ENCODE measurements at regions not wholly inside any gene's neighbourhood (a gene's known extent, or its start where the extent isn't known, plus 50 kb on each side); places are given as distances from the start of the nearest gene placed in this dataset.
"Not testable (repeated sequence)": the region's sequence is repeated elsewhere in the genome, so short reads cannot be mapped to it uniquely, and the experiment has no call there.

DNA sequence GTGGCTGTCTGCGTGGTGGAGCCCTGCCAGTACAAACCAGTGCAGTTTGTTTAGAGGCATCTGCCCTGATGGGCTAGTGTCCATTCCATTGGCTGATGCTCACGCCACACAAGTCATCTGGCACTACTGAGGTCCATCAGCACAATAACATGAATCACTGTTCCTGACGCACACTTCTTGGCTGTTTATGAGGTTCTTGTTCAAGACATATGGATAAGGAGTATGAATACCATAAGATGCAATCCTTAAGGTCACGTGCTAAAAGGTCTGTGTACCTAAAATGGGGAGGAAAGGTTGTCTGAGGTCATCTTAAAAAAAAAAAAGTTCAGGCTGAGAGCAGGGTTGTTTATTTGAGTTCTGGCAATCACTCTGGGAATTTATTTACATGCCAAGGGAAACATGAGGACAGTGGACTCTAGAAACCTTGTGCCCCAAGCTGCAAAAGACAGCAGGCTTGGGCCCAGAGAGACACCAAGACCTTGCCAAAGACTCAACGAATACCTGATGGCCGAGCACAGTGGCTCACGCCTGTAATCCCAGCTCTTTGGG lies 54.1 kb upstream of the SHLD1 start:
- H3K4me3 ChIP-seq, result no peak overlapping the region
- H3K36me3 ChIP-seq, result no peaks in the 10 kb centered on the region
- no peak overlapping the region for H3K27ac ChIP-seq
- no peaks in the 10 kb centered on the region for H3K9me3 ChIP-seq (replicated peaks)
- DNase-seq, result no peak
- peaks cover 4% of the 10 kb centered on the region; the same call in 1 of the 2 replicates for H3K27me3 ChIP-seq
- H3K4me1 ChIP-seq, result no peaks in the 10 kb centered on the region

DNA sequence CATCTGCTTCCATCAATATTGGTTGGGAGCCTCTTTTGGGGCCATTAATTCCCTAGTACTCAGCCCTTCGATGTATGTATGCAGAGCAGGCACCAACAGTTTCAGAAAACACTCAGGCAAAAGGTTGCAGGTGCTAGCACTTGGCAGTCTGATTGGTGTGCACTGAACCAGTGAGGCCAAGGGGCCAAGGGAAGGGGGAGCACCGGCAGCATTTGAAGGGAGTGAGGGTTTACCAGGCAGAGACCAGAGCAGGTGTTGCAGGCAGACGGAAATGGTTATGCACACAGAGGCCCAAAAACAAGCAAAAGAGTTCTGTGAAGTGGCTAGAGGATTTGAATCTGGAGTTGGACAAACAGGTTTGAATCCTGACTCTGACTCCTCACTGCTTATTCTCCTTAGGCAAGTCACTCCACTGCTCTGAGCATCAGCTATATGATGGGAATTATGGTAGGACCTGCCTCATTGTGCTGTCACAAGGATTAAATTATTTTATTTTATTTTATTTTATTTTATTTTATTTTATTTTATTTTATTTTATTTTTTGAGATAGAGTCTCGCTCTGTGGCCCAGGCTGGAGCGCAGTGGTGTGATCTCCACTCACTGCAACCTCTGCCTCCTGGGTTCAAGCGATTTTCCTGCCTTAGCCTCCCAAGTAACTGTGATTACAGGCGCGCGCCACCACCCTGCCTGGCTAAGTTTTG lies 58.1 kb upstream of the SHLD1 start:
- Histone ChIP-seq H3K4me1 (no peaks in the 10 kb centered on the region), H3K27me3 (peaks cover 4% of the 10 kb centered on the region; the same call in 1 of the 2 replicates), H3K9me3 (replicated peaks) (no peaks in the 10 kb centered on the region), H3K4me3 (no peak overlapping the region), H3K27ac (no peak overlapping the region), H3K36me3 (no peaks in the 10 kb centered on the region)
- DNase-seq, result peak in 1 of 2 experiments; percentile 46

DNA sequence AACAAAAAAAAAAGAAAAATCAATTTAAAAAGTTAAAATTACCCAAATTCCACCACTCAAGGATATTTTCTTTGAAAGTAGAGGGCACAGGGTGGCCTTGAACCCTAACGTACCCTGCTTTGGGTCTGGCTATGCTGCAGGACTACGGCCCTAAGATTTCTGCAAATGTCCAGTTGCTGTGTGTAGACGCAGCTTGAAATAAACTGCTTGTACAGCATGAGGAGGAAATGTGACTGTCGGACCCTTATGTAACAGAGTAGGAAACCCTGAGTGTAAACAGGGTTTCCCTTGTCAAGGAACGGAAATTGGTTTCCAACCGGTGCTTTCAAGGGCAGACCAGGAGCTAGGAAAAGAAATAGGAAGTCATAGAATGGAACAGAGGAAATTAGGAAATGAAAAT lies 60.7 kb upstream of the SHLD1 start:
- no peaks in the 10 kb centered on the region for H3K4me1 ChIP-seq
- DNase-seq, result no peak
- no peaks in the 10 kb centered on the region for H3K9me3 ChIP-seq (replicated peaks)
- no peak overlapping the region for H3K27ac ChIP-seq
- H3K27me3 ChIP-seq, result peaks cover 4% of the 10 kb centered on the region; the same call in 1 of the 2 replicates
- no peak overlapping the region for H3K4me3 ChIP-seq
- no peaks in the 10 kb centered on the region for H3K36me3 ChIP-seq

DNA sequence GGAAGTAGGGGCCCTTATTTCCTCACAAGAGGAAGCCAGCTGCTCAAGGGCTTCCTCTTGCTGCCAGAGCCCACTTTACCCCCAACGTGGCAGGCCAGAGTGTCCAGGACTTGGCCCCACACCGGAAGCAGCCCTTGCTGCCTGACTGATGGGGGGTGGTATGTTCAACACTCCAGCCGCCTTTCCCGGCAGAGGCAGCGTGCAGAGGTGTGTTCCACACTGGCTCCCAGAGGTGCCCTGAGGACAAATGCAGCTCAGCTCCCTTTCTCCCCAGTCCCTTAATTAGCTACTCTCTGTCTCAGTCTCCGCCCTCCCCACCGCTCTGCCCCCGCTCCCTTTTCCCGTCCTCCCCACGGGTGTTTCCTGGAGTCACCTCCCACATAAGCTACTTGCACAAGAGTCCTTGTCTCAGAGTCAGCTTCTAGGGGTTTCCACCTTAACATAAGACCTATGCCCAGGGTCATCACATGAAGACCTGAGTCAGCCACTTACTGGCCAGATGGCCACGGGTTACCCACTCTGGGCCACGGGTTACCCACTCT lies 61.7 kb upstream of the SHLD1 start:
- Histone ChIP-seq H3K27me3 (peaks cover 4% of the 10 kb centered on the region; the same call in 1 of the 2 replicates), H3K9me3 (replicated peaks) (no peaks in the 10 kb centered on the region), H3K27ac (no peak overlapping the region), H3K36me3 (no peaks in the 10 kb centered on the region), H3K4me3 (no peak overlapping the region), H3K4me1 (no peaks in the 10 kb centered on the region)
- no peak for DNase-seq

DNA sequence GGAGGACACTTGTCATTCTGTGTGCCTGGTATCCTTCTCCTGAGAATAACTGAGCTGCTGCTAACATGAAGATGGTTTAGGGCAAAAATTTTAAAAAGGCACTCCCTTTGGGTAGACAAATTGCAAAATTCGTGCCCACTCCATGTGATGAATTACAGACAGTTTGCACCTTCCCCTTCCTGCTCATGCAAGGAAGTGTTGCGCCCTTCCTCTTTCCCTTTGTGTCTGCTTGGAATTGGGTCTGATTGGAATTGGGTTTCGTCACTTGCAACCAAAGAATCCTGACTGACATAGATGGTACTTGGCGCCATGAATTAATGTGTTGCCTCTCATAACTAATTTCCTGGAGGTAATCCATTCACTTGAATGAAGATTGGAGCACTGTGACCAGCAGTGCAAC lies 62.3 kb upstream of the SHLD1 start:
- Histone ChIP-seq H3K36me3 (no peaks in the 10 kb centered on the region), H3K4me1 (no peaks in the 10 kb centered on the region), H3K27ac (no peak overlapping the region), H3K9me3 (replicated peaks) (no peaks in the 10 kb centered on the region), H3K27me3 (peaks cover 4% of the 10 kb centered on the region; the same call in 1 of the 2 replicates), H3K4me3 (no peak overlapping the region)
- no peak for DNase-seq

DNA sequence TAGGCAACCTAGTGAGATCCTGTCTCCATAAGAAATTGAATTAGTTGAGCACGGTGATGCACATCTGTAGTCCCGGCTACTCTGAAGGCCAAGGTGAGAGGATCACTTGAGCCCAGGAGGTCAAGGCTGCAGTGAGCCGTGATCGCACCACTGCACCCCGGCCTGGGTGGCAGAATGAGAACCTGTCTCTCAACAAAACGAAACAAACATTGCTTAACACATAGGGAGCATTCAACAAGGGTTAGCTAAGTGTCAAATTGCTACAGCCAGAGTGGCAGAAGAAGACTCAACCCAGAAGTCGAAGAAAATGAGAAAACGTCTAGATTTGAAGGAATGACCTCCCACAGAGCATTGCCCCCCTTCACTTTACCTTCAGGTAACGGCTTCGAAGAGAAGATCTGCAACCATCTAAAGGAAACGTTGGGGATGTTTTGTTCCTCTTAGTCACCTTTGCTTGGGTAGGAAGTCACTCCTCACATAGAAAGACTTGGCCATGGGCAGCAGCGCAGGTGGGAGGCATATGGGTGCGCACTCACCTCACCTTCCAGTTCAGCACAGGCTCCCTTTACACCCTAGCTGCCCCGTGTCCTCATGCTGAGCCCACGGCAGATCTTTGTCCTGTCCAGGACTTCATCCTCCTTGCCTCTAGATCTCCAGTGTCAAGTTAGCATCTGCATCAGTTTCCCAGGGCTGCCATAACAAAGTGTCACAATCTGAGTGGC lies 63.7 kb upstream of the SHLD1 start:
- Histone ChIP-seq H3K27ac (no peak overlapping the region), H3K27me3 (no peaks in the 10 kb centered on the region), H3K9me3 (replicated peaks) (no peaks in the 10 kb centered on the region), H3K4me3 (no peak overlapping the region), H3K4me1 (no peaks in the 10 kb centered on the region), H3K36me3 (no peaks in the 10 kb centered on the region)
- DNase-seq, result no peak

DNA sequence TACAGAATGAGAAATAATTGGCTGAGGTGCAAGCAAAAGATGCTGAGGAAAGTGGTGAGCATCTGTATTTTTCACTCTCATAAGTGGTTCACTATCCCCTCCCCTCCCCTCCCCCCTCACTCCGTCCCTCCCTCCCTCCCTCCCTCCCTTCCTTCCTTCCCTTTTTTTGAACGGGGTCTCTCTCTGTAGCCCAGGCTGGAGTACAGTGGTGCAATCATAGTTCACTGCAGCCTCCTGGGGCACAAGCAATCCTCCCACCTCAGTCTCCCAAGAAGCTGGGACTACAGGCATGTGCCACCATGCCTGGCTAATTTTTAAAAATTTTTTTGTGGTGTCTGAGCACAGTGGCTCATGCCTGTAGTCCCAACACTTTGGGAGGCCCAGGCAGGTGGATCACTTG lies 67.6 kb upstream of the SHLD1 start:
- not testable (repeated sequence) for H3K4me3 ChIP-seq; H3K36me3 ChIP-seq; H3K9me3 ChIP-seq (replicated peaks); H3K4me1 ChIP-seq; DNase-seq; H3K27me3 ChIP-seq; H3K27ac ChIP-seq

DNA sequence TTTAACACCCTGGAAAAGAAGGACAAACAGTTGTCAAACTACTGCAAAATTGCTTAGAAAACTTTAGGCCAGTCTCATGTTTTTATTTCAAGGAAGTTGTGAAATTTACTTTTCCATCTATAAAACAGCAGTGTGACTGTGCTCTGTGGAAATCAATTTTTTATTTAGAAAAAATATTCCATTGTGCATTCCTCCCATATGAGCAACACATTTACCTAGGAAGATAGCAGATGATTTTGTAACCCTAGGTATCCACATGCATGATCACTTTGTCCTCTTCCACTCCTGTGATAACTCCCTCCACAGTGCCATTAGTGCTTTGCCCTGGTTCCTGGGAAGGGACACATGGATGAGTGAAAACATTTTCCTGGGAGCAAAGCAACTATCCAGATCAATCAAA lies 69.4 kb upstream of the GPCPD1 start:
- Histone ChIP-seq H3K9me3 (replicated peaks) (no peaks in the 10 kb centered on the region), H3K4me1 (no peaks in the 10 kb centered on the region), H3K4me3 (no peak overlapping the region), H3K27me3 (no peaks in the 10 kb centered on the region), H3K27ac (no peak overlapping the region), H3K36me3 (no peaks in the 10 kb centered on the region)
- no peak for DNase-seq

DNA sequence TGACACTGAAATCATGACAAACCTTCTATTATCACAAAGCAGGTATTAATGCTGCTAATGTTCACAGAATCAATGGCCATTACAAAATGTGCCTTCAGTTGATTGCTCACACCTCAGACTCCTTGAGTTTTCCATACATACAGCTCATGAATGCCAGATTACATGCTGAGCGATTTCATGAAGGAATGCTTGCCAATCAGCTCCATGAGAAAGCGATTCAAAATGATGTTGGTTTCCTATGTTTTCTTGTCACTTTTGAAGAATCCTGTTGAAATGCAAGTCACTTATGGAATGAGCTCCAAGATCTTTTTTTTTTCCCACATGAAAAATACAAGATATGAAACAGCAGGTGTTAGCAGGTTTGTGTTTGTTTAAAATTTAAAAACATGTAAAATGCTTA lies 68.0 kb upstream of the GPCPD1 start:
- DNase-seq, result no peak

DNA sequence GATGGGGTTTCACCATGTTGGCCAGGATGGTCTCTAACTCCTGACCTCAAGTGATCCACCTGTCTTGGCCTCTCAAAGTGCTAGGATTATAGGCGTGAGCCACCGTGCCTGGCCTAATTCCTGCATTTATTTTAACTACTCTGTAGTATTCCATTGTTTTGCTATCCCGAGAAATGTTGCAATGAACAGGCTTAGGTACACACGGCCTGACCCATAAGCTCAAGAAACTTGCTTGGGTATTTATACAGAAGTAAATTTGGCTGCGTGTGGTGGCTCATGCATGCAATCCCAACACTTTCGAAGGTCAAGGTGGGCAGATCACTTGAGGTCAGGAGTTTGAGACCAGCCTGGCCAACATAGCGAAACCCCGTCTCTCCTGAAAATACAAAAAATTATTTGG lies 67.1 kb upstream of the GPCPD1 start:
- not testable (repeated sequence) for H3K4me1 ChIP-seq; H3K9me3 ChIP-seq (replicated peaks); H3K27ac ChIP-seq; H3K36me3 ChIP-seq; H3K4me3 ChIP-seq; H3K27me3 ChIP-seq
- peak in 1 of 2 experiments; percentile 13 for DNase-seq

More for the DNA sequence above, 68.0 kb upstream of the GPCPD1 start:
- no peak overlapping the region for H3K27ac ChIP-seq
- H3K36me3 ChIP-seq, result no peaks in the 10 kb centered on the region
- H3K4me1 ChIP-seq, result no peaks in the 10 kb centered on the region
- no peak overlapping the region for H3K4me3 ChIP-seq
- H3K9me3 ChIP-seq (replicated peaks), result no peaks in the 10 kb centered on the region
- H3K27me3 ChIP-seq, result no peaks in the 10 kb centered on the region

DNA sequence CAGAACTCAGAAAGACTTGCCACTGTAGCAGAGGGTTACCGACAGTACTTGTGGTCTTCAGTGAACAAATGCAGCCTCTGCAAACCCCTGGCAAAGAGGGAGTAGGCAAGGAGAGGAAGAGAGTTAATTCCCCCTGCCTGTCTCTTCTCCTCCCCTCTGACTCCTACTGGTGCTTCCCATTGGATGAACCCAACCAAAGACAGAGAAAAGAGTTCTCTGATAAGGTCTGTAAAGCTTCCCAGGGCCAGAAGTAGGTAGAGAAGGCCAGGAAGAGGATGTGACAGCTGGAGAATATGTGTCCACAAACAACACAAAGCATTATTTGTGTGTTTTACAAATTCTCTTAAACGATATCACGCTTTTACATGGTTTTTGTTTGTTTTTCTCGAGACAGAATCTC lies 66.6 kb upstream of the GPCPD1 start:
- H3K27me3 ChIP-seq, result no peaks in the 10 kb centered on the region
- no peaks in the 10 kb centered on the region for H3K36me3 ChIP-seq
- H3K27ac ChIP-seq, result no peak overlapping the region
- no peaks in the 10 kb centered on the region for H3K9me3 ChIP-seq (replicated peaks)
- DNase-seq, result peak in 1 of 2 experiments; percentile 19
- no peaks in the 10 kb centered on the region for H3K4me1 ChIP-seq
- H3K4me3 ChIP-seq, result no peak overlapping the region

DNA sequence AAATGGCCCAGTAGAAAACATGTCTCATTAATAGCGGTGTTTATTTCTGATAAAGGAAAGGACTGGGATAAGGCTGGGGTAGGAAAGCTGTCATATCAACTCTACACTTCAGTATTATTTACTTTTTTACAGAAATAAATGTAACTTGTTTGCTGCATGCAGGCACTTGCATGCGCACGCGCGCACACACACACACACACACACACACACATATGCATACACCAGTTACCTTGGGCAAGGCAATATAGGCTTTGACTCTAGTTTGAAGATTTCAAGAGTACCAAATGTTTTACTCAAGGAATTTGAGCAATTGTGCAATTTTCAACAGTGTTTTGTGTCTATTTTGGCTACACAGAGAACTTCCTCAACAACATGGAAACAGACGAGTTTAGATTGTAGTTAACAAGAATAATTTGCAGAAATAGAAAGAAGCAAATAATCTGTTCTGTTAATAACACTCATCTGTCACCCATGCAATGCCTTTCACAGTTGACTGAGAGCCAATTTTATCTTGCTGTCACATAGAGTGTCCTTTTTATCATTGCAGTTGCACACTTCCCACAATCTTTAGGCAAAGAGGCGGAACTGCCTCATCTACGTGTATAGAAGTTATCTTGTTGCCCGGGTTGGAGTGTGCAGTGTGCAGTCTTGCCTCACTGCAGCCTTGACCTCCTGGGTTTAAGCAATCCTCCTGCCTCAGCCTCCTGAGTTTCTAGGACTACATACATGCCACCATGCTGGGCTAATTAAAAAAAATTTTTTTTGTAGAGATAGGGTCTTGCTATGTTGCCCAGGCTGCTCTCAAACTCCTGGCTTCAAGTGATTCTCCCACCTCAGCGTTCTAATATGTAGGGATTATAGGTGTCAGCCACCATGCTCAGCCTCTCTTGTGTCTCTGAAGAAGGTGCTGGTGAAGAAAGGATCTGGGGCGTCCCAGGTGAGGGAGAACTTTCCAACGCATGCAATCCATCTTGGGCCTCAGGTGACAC lies 64.6 kb upstream of the GPCPD1 start:
- Histone ChIP-seq H3K4me1 (no peaks in the 10 kb centered on the region), H3K27ac (no peak overlapping the region), H3K27me3 (no peaks in the 10 kb centered on the region), H3K9me3 (replicated peaks) (no peaks in the 10 kb centered on the region), H3K4me3 (no peak overlapping the region), H3K36me3 (no peaks in the 10 kb centered on the region)
- DNase-seq, result no peak

DNA sequence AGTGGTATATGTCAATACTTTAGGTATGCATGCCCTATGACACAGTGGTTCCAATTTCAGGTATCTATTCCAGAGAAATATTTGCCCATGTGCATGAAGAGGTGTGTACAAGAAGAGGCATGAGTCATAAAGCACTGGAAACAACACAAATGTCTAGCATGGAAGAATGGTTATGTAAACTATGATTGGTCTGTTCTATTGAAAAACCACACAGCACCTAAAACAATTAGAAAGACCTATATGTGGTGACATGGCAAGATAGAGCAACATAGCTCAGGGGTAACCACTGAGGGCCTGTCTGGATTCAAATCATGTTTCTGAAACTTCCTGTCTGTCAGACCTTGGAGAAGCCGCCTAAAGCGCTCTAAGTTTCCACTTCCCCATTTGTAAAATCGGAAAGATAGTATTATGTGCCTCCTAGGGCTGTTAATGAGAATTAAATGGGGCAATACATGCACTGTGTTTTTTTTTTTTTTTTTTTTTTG lies 63.4 kb upstream of the GPCPD1 start:
- no peaks in the 10 kb centered on the region for H3K9me3 ChIP-seq (replicated peaks)
- no peak overlapping the region for H3K27ac ChIP-seq
- no peak overlapping the region for H3K4me3 ChIP-seq
- no peaks in the 10 kb centered on the region for H3K36me3 ChIP-seq
- no peak for DNase-seq
- H3K4me1 ChIP-seq, result no peaks in the 10 kb centered on the region
- H3K27me3 ChIP-seq, result no peaks in the 10 kb centered on the region

DNA sequence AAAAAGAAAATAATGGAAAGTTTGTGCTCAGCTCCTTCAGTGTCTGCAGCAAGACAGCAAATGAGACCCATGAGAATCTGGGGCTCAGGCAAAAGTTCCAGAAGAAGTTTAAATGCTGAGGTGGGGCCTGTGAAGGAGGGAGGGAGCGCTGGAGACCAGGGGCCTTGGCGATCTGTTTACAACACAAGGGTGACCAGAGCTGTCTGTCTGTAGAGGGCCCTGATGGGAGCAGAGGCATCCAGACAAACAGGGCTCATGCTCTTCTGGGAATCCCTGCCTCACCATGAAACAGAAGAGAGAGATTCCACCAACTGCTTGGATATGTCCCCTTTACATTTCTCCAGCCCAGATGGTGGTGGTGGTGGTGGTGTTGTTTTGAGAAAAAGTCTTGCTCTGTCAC lies 60.1 kb upstream of the GPCPD1 start:
- H3K9me3 ChIP-seq (replicated peaks), result no peaks in the 10 kb centered on the region
- no peak for DNase-seq
- H3K27me3 ChIP-seq, result no peaks in the 10 kb centered on the region; the same call in 1 of the 2 replicates
- no peaks in the 10 kb centered on the region for H3K4me1 ChIP-seq
- no peaks in the 10 kb centered on the region for H3K36me3 ChIP-seq
- no peak overlapping the region for H3K27ac ChIP-seq
- no peak overlapping the region for H3K4me3 ChIP-seq
